ENCODE measurements at regions not wholly inside any gene's neighbourhood (a gene's known extent, or its start where the extent isn't known, plus 50 kb on each side); places are given as distances from the start of the nearest gene placed in this dataset.

DNA sequence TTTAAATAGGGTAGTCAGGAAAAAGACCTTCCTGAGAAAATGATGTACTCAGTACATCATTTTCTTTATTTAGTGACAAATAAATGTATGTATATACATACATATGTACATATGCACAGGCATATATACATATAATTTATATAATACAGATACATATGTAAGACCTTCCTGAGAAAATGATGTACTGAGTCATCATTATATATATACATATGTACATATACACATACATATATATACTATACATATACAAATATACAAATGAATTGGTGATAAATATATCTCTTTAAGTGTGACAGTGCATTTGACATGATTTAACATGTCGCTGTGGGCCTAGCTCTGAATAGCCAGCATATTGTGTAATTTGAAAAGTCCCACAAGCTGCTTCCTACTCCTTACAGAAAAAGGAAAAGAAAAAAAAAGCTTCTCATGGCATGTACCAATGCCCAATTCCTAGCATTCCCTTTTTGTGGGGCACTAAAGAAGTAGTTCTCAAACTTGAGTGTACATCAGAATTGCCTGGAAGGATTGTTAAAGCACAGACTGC is 208.1 kb upstream of the UMPS start:
- TF ChIP-seq, protein P1, sequence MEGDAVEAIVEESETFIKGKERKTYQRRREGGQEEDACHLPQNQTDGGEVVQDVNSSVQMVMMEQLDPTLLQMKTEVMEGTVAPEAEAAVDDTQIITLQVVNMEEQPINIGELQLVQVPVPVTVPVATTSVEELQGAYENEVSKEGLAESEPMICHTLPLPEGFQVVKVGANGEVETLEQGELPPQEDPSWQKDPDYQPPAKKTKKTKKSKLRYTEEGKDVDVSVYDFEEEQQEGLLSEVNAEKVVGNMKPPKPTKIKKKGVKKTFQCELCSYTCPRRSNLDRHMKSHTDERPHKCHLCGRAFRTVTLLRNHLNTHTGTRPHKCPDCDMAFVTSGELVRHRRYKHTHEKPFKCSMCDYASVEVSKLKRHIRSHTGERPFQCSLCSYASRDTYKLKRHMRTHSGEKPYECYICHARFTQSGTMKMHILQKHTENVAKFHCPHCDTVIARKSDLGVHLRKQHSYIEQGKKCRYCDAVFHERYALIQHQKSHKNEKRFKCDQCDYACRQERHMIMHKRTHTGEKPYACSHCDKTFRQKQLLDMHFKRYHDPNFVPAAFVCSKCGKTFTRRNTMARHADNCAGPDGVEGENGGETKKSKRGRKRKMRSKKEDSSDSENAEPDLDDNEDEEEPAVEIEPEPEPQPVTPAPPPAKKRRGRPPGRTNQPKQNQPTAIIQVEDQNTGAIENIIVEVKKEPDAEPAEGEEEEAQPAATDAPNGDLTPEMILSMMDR (IDR thresholded peaks at IDR 0.05; ENCODE audit: borderline replicate concordance, extremely low read depth, insufficient read depth), result no peak
- H3K9ac ChIP-seq (ENCODE audit: low read length in 3 of 3), result no peak overlapping the region
- H3K36me3 ChIP-seq (ENCODE audit: control insufficient read depth in 2 of 3, insufficient read depth in 3 of 3, low read length in 3 of 3), result no peaks in the 10 kb centered on the region
- no peaks in the 10 kb centered on the region for H3K4me1 ChIP-seq (ENCODE audit: control insufficient read depth in 2 of 3, insufficient read depth in 2 of 3, low read depth in 1 of 3, low read length in 3 of 3)
- intact Hi-C loops (cut with DNase I), result no loop called here
- H3K9me3 ChIP-seq (ENCODE audit: control insufficient read depth in 2 of 3, insufficient read depth in 1 of 3, low read length in 3 of 3), result no peaks in the 10 kb centered on the region
- DNase-seq (no peak), FAIRE-seq (no peak)
- no peak overlapping the region for H3K4me3 ChIP-seq (ENCODE audit: low read length in 3 of 3)
- no peak overlapping the region for H3K27ac ChIP-seq (ENCODE audit: low read depth in 2 of 2, low read length in 2 of 2)
- H3K27me3 ChIP-seq (ENCODE audit: control insufficient read depth, insufficient read depth, low read length), result no peaks in the 10 kb centered on the region

DNA sequence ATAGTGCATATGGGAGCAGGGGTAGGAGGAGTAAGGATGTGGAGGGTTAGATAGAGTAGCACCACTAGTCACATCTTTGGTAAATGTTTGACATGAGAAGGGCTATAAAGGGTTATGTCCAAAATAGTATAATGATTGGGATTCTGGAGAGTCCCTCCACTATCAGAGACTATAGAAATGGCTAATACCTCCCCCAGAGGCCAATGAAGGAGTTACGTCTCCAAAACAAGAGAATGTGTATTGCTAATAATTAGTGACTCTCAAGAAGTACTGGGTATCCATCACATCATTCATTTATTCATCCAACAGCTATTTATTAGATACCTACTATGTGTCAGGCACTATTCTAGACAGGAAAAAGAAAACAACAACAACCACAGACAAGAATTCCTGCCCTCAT is 203.7 kb upstream of the UMPS start:
- no peak overlapping the region for H3K27ac ChIP-seq (ENCODE audit: low read depth in 2 of 2, low read length in 2 of 2)
- no peaks in the 10 kb centered on the region for H3K36me3 ChIP-seq (ENCODE audit: control insufficient read depth in 2 of 3, insufficient read depth in 3 of 3, low read length in 3 of 3)
- intact Hi-C loops (cut with DNase I), result no loop called here
- H3K9me3 ChIP-seq (ENCODE audit: control insufficient read depth in 2 of 3, insufficient read depth in 1 of 3, low read length in 3 of 3), result no peaks in the 10 kb centered on the region
- no peak overlapping the region for H3K9ac ChIP-seq (ENCODE audit: low read length in 3 of 3)
- TF ChIP-seq, protein P1 (IDR thresholded peaks at IDR 0.05; ENCODE audit: borderline replicate concordance, extremely low read depth, insufficient read depth), result no peak
- FAIRE-seq, result no peak
- no peak for DNase-seq
- no peak overlapping the region for H3K4me3 ChIP-seq (ENCODE audit: low read length in 3 of 3)
- no peaks in the 10 kb centered on the region for H3K27me3 ChIP-seq (ENCODE audit: control insufficient read depth, insufficient read depth, low read length)
- no peaks in the 10 kb centered on the region for H3K4me1 ChIP-seq (ENCODE audit: control insufficient read depth in 2 of 3, insufficient read depth in 2 of 3, low read depth in 1 of 3, low read length in 3 of 3)

DNA sequence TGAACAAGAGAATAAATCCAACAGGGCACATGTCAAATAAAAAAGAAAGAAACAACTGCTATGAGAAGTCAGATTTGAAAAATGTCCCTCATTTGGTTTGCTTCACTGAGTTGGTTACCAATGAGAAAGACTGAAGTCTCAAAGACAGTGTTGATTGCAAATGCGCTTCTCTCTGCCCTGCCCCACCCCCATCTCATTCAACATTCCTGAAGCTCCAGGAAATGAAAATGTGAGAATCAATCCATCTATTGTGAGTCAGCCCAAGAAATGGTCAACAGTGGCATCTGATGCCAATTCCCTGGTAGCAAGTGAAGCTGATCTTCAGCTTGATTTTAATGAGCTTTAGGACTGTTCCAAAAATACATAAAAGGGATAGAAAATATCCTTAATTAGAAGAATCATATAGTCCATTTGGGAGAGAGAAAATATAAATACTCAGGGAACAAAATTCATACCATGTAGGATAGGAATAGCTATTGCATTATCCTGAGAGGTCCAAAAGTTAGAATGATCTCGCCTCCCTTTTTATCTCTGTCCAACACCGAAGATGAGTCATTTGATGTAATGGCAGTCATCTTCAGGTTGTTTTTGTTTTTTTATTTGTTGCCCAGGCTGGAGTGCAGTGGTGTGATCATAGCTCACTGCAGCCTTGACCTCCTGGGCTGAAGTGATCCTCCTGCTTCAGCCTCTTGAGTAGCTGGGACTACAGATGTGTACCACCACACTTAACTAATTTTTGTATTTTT is 200.3 kb upstream of the UMPS start:
- DNase-seq (no peak), FAIRE-seq (no peak)
- Histone ChIP-seq H3K9me3 (ENCODE audit: control insufficient read depth in 2 of 3, insufficient read depth in 1 of 3, low read length in 3 of 3) (no peaks in the 10 kb centered on the region), H3K27me3 (ENCODE audit: control insufficient read depth, insufficient read depth, low read length) (no peaks in the 10 kb centered on the region), H3K4me1 (ENCODE audit: control insufficient read depth in 2 of 3, insufficient read depth in 2 of 3, low read depth in 1 of 3, low read length in 3 of 3) (no peaks in the 10 kb centered on the region), H3K4me3 (ENCODE audit: low read length in 3 of 3) (no peak overlapping the region), H3K36me3 (ENCODE audit: control insufficient read depth in 2 of 3, insufficient read depth in 3 of 3, low read length in 3 of 3) (no peaks in the 10 kb centered on the region), H3K27ac (ENCODE audit: low read depth in 2 of 2, low read length in 2 of 2) (no peak overlapping the region), H3K9ac (ENCODE audit: low read length in 3 of 3) (no peak overlapping the region)
- intact Hi-C loops (cut with DNase I), result no loop called here
- TF ChIP-seq, protein P1 (IDR thresholded peaks at IDR 0.05; ENCODE audit: borderline replicate concordance, extremely low read depth, insufficient read depth), result no peak
